ENCODE measurements at regions not wholly inside any gene's neighbourhood (a gene's known extent, or its start where the extent isn't known, plus 50 kb on each side); places are given as distances from the start of the nearest gene placed in this dataset.

GRCh38 chr10:16381083-16381482 lies 55.7 kb upstream of the PTER start:
- Histone ChIP-seq H3K56ac (ENCODE audit: extremely low read depth, insufficient read depth, low read length) (no peak overlapping the region), H3K9me1 (ENCODE audit: insufficient read depth, low read length) (no peaks in the 10 kb centered on the region), H3K9me3 (ENCODE audit: control insufficient read depth, insufficient read depth, low read length) (peaks cover 5% of the 10 kb centered on the region; the same call in 1 of the 2 replicates), H2AFZ (replicated peaks; ENCODE audit: low read length, poor library complexity) (no peak overlapping the region), H3K9ac (ENCODE audit: low read depth, low read length) (no peak overlapping the region), H2BK20ac (ENCODE audit: low read depth, low read length) (no peak overlapping the region), H3K27me3 (ENCODE audit: control insufficient read depth, insufficient read depth, low read length) (no peaks in the 10 kb centered on the region), H3K79me1 (ENCODE audit: low read depth in 1 of 2, low read length in 2 of 2) (no peaks in the 10 kb centered on the region), H2BK15ac (ENCODE audit: low read depth, low read length) (no peak overlapping the region), H4K5ac (ENCODE audit: low read depth, low read length) (no peak overlapping the region), H3K18ac (ENCODE audit: low read depth, low read length) (no peak overlapping the region), H2BK5ac (ENCODE audit: low read depth, low read length, poor library complexity, severe bottlenecking) (no peak overlapping the region), H2AK9ac (replicated peaks; ENCODE audit: low read depth, low read length, poor library complexity) (no peak overlapping the region), H4K8ac (ENCODE audit: low read depth in 2 of 2, low read length in 2 of 2) (no peak overlapping the region), H3K27ac (ENCODE audit: insufficient read depth, low read length) (no peak overlapping the region), H2BK120ac (ENCODE audit: low read depth, low read length) (no peak overlapping the region), H4K20me1 (ENCODE audit: insufficient read depth, low read length) (no peaks in the 10 kb centered on the region), H3K4ac (ENCODE audit: low read depth, low read length) (no peak overlapping the region), H3K14ac (replicated peaks; ENCODE audit: low read depth, low read length) (no peak overlapping the region), H4K91ac (ENCODE audit: insufficient read depth, low read depth, low read length) (no peak overlapping the region), H3K36me3 (ENCODE audit: control insufficient read depth, insufficient read depth, low read length) (no peaks in the 10 kb centered on the region), H3K23ac (ENCODE audit: low read depth, low read length) (no peak overlapping the region), H3K4me2 (ENCODE audit: low read depth, low read length) (no peak overlapping the region), H3K4me3 (ENCODE audit: insufficient read depth, low read depth, low read length) (no peak overlapping the region), H2AK5ac (ENCODE audit: low read depth, low read length) (no peak overlapping the region), H3K4me1 (ENCODE audit: control insufficient read depth, insufficient read depth, low read length) (no peaks in the 10 kb centered on the region)
- ATAC-seq (ENCODE audit: low read depth), result no peak
- ChIA-PET CTCF (no interaction called here), POLR2A (ENCODE audit: unreplicated experiment) (no interaction called here)
- in situ Hi-C loops (cut with MboI; ENCODE audit: low sequenced_read_pairs) (no loop called here), dilution Hi-C loops (cut with HindIII; ENCODE audit: low sequenced_read_pairs, unreplicated experiment) (no loop called here), intact Hi-C loops (cut with micrococcal nuclease) (no loop called here)
- BruUV-seq (replicated peaks), result no TSS peak
- DNase-seq, result no peak
- TF ChIP-seq RCOR1 (IDR thresholded peaks at IDR 0.05; ENCODE audit: insufficient replicate concordance, low read length) (no peak), FOS (IDR thresholded peaks at IDR 0.05; ENCODE audit: low read depth, low read length) (no peak), SMC3 (IDR thresholded peaks at IDR 0.05; ENCODE audit: low read depth, low read length) (no peak), CHD1 (IDR thresholded peaks at IDR 0.05; ENCODE audit: low read depth, low read length) (no peak), ELK1 (IDR thresholded peaks at IDR 0.05; ENCODE audit: borderline replicate concordance, low read depth, low read length) (no peak), USF2 (IDR thresholded peaks at IDR 0.05; ENCODE audit: low read depth, low read length) (no peak), MXI1 (IDR thresholded peaks at IDR 0.05; ENCODE audit: borderline replicate concordance, low read depth, low read length) (no peak), RAD21 (IDR thresholded peaks at IDR 0.05; ENCODE audit: low read length) (no peak), CTCF (conservative IDR thresholded peaks at IDR 0.05; ENCODE audit: low read depth, low read length) (no peak), MAZ (IDR thresholded peaks at IDR 0.05; ENCODE audit: borderline replicate concordance, low read depth, low read length) (no peak)
- WGBS, 2 experiments (ENCODE audit: extremely low coverage in 2 of 2, insufficient read length in 1 of 2), result no CpG with 5 or more reads among the region's 3 CpGs

Data from IMR-90 (cell line).